ENCODE measurements at regions not wholly inside any gene's neighbourhood (a gene's known extent, or its start where the extent isn't known, plus 50 kb on each side); places are given as distances from the start of the nearest gene placed in this dataset.

DNA sequence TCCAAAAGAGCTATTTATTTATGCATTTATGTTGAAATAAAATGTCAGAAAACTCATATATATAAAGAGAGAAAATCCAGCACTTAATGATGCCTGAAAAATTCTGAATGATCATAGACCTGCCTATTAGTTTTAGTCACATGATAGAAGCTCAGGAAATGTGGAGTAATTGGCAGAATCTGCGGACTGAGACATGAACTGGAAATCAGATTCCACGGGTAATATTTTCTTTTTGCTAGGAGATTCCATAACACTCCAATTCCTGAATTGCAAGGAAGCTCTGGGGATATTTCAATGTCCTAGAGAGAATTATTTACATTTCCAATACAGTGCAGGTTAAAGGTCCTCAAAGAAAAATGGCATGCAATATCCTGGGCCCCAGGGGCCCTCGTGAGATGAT is 778.8 kb downstream of the SEMA5A start:
- TF ChIP-seq, protein P1, sequence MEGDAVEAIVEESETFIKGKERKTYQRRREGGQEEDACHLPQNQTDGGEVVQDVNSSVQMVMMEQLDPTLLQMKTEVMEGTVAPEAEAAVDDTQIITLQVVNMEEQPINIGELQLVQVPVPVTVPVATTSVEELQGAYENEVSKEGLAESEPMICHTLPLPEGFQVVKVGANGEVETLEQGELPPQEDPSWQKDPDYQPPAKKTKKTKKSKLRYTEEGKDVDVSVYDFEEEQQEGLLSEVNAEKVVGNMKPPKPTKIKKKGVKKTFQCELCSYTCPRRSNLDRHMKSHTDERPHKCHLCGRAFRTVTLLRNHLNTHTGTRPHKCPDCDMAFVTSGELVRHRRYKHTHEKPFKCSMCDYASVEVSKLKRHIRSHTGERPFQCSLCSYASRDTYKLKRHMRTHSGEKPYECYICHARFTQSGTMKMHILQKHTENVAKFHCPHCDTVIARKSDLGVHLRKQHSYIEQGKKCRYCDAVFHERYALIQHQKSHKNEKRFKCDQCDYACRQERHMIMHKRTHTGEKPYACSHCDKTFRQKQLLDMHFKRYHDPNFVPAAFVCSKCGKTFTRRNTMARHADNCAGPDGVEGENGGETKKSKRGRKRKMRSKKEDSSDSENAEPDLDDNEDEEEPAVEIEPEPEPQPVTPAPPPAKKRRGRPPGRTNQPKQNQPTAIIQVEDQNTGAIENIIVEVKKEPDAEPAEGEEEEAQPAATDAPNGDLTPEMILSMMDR (IDR thresholded peaks at IDR 0.05): no peak
- no peak for DNase-seq (ENCODE audit: low spot score)
- no peak overlapping the region for H3K27ac ChIP-seq
- H3K4me3 ChIP-seq: no peak overlapping the region

DNA sequence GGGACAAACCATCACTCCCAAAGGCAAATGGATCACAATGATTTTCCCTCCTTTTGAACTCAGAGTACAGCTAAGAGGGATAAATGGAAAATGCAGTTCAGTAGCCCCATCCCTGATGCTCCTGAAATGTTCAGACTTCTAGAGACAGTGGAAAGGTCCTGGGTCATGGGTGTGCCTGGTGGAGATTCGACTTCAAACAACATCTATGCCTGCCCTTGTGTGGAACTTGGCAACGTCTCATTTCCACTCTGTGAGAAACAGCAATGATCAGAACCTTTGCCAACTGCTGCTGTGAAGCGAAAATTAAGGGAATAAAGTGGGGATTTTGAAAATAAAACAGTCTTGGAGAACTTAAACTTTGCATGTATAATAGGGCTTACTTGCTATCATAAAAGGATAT is 778.1 kb downstream of the SEMA5A start:
- TF ChIP-seq, protein P1 (IDR thresholded peaks at IDR 0.05): no peak
- Histone ChIP-seq H3K4me3 (no peak overlapping the region), H3K27ac (no peak overlapping the region)
- DNase-seq (ENCODE audit: low spot score): no peak

DNA sequence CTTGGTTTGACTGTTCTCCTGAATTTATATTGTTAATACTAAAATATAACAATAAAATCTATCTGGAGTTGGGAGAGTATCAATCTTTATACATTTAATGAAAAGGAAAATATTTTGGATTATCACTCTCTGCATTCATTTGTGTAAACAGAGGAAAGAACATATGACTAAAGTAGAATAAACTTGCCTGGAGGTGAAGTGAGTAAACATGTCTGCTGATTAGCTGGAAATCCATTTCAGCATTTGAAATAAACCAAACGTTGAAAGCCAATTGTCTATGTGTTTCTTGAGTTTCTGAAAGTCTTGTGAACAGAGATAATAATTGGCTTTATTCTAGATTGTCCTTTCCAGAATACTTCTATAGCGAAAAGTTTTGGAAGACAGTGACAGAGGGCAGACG is 776.2 kb downstream of the SEMA5A start:
- TF ChIP-seq, protein P1 (IDR thresholded peaks at IDR 0.05): no peak
- Histone ChIP-seq H3K4me3 (no peak overlapping the region), H3K27ac (no peak overlapping the region)
- no peak for DNase-seq (ENCODE audit: low spot score)

GRCh38 chr5:8770431-8770830 is 775.4 kb downstream of the SEMA5A start:
- no peak overlapping the region for H3K27ac ChIP-seq
- DNase-seq (ENCODE audit: low spot score): no peak
- no peak overlapping the region for H3K4me3 ChIP-seq
- TF ChIP-seq, protein P1 (IDR thresholded peaks at IDR 0.05): no peak

DNA sequence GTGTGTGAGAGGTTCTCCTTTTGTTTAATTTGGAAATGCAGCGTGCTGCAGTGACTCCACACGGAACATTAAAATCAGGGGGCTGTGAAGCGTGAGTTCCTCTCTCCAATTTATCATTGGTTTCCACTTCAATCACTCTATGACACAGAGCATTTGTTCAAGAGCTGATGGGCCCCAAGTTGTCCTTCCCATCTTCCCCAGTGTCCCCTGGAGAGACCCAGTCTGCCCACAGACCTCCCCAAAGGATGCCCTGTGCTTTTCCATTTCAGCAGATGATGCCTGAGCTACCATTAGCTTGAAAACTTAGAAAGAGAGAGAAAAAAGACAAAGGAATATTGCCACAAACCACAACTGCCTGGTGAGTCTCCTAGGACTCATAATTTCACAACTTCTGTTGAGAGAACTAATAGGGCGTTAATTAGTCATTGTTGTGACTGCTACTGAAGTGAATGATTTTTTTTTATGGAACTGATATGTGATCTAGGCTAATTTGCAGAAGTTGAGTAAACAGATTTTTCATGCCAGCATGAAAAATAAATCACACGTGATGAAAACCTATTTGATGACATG is 772.7 kb downstream of the SEMA5A start:
- TF ChIP-seq, protein P1 (IDR thresholded peaks at IDR 0.05): no peak
- Histone ChIP-seq H3K4me3 (no peak overlapping the region), H3K27ac (no peak overlapping the region)
- DNase-seq (ENCODE audit: low spot score): no peak

DNA sequence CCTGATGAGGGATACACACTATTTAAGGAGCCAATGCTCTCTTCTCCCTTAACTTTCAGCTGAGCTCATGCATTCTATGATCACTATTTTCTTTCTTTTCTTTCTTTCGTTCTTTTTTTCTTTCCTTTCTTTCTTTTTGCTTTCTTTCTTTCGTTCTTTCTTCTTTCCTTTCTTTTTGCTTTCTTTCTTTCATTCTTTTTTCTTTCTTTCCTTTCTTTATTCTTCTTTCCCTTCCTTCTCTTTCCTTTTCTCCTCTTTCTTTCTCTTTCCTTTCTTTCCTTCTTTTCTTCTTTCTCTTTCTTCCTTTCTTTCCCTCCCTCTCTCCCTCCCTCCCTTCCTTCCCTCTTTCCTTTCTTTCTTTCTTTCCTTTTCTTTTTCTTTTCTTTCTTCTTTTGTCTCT is 761.2 kb downstream of the SEMA5A start:
- no peak overlapping the region for H3K27ac ChIP-seq
- TF ChIP-seq, protein P1 (IDR thresholded peaks at IDR 0.05): no peak
- no peak overlapping the region for H3K4me3 ChIP-seq
- no peak for DNase-seq (ENCODE audit: low spot score)

DNA sequence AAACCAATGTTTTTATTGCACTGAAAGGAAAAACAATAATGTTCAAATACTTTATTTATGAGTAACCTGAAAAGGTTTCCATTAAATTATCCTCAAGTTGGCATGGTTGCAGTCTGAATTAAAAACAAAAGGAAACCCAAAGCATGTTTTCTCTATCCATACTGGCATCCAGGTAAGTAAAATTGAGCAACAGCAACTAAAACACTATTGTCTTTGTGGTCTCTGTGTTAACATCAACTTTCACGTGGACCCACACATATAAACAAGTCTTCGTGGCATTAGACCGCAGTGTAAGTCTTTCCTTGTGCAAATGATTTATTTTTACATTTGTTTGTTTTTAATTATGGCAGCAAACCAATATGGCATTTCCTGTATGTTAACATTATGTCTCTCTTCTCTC is 757.6 kb downstream of the SEMA5A start:
- no peak overlapping the region for H3K27ac ChIP-seq
- DNase-seq (ENCODE audit: low spot score): no peak
- H3K4me3 ChIP-seq: no peak overlapping the region
- TF ChIP-seq, protein P1 (IDR thresholded peaks at IDR 0.05): no peak
